ENCODE measurements at regions not wholly inside any gene's neighbourhood (a gene's known extent, or its start where the extent isn't known, plus 50 kb on each side); places are given as distances from the start of the nearest gene placed in this dataset.

GRCh38 chr6:140012150-140012549 lies 637.7 kb upstream of the CITED2 start:
- in situ Hi-C loops (cut with MboI; ENCODE audit: low sequenced_read_pairs, unreplicated experiment): no loop called here
- no peak for DNase-seq (ENCODE audit: low spot score)
- TF ChIP-seq, protein P1, sequence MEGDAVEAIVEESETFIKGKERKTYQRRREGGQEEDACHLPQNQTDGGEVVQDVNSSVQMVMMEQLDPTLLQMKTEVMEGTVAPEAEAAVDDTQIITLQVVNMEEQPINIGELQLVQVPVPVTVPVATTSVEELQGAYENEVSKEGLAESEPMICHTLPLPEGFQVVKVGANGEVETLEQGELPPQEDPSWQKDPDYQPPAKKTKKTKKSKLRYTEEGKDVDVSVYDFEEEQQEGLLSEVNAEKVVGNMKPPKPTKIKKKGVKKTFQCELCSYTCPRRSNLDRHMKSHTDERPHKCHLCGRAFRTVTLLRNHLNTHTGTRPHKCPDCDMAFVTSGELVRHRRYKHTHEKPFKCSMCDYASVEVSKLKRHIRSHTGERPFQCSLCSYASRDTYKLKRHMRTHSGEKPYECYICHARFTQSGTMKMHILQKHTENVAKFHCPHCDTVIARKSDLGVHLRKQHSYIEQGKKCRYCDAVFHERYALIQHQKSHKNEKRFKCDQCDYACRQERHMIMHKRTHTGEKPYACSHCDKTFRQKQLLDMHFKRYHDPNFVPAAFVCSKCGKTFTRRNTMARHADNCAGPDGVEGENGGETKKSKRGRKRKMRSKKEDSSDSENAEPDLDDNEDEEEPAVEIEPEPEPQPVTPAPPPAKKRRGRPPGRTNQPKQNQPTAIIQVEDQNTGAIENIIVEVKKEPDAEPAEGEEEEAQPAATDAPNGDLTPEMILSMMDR (IDR thresholded peaks at IDR 0.05; ENCODE audit: borderline replicate concordance, control extremely low read depth, extremely low read depth, insufficient read depth, missing control alignments): no peak

DNA sequence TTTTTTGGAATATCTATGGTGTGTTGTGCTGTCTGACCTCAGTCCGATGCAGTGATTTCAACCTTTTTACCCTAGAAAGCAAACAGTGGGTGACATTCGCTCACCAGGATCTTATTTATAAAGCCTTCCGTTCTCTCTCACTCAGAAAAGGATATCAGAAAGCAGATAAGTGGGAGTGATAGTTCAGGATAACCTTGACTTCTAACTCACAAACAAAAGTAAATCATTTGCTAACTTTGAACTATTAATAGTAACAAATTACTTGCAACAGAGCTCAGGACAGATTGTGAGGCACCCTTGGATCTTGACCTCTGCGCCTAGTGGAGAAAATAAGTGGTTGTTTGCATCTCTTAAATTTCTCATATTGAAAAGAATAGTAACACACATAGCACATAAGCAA lies 637.1 kb upstream of the CITED2 start:
- no peak for DNase-seq (ENCODE audit: low spot score)
- in situ Hi-C loops (cut with MboI; ENCODE audit: low sequenced_read_pairs, unreplicated experiment): no loop called here
- TF ChIP-seq, protein P1 (IDR thresholded peaks at IDR 0.05; ENCODE audit: borderline replicate concordance, control extremely low read depth, extremely low read depth, insufficient read depth, missing control alignments): no peak

GRCh38 chr6:140009286-140009685 lies 634.8 kb upstream of the CITED2 start:
- in situ Hi-C loops (cut with MboI; ENCODE audit: low sequenced_read_pairs, unreplicated experiment): no loop called here
- DNase-seq (ENCODE audit: low spot score): no peak
- TF ChIP-seq, protein P1 (IDR thresholded peaks at IDR 0.05; ENCODE audit: borderline replicate concordance, control extremely low read depth, extremely low read depth, insufficient read depth, missing control alignments): no peak

DNA sequence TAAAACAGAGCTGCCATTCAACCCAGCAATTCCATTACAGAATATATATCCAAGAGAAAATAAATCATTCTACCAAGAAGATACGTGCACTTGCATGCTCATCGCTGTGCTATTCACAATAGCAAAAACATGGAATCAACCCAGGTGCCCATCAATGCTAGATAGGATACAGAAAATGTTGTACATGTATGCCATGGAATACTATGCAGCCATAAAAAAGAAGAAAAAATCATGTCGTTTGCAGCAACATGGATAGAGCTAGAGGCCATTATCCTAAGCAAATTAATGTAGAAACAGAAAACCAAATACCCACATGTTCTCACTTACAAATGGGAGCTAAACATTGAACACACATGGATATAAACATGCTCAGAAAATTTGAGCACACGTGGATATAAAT lies 633.1 kb upstream of the CITED2 start:
- TF ChIP-seq, protein P1 (IDR thresholded peaks at IDR 0.05; ENCODE audit: borderline replicate concordance, control extremely low read depth, extremely low read depth, insufficient read depth, missing control alignments): no peak
- in situ Hi-C loops (cut with MboI; ENCODE audit: low sequenced_read_pairs, unreplicated experiment): no loop called here
- no peak for DNase-seq (ENCODE audit: low spot score)

DNA sequence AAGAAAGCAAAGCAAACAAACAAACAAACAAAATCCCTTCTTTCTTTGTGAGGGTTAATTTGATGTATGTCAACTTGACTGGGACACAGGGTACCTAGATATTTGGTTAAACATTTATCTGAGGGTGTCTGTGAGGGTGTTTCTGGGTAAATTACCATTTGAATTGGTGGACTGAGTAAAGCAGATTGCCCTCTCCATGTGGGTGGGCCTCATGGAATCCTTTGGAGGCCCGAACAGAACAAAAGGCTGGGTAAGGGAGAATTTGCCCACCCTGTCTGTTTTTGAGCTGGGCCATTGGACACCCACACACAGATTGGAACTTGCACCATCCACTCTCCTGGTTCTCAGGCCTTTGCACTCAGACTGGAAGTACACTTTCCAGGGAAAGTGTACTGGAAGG lies 628.8 kb upstream of the CITED2 start:
- no peak for DNase-seq (ENCODE audit: low spot score)
- in situ Hi-C loops (cut with MboI; ENCODE audit: low sequenced_read_pairs, unreplicated experiment): no loop called here
- TF ChIP-seq, protein P1 (IDR thresholded peaks at IDR 0.05; ENCODE audit: borderline replicate concordance, control extremely low read depth, extremely low read depth, insufficient read depth, missing control alignments): no peak

- no peak for DNase-seq (ENCODE audit: low spot score)
- in situ Hi-C loops (cut with MboI; ENCODE audit: low sequenced_read_pairs, unreplicated experiment): no loop called here
- TF ChIP-seq, protein P1 (IDR thresholded peaks at IDR 0.05; ENCODE audit: borderline replicate concordance, control extremely low read depth, extremely low read depth, insufficient read depth, missing control alignments): no peak
Measured at GRCh38 chr6:140002396-140003022, 628.1 kb upstream of the CITED2 start.
